B cell (primary cell): ENCODE measurements at regions not wholly inside any gene's neighbourhood (a gene's known extent, or its start where the extent isn't known, plus 50 kb on each side); places are given as distances from the start of the nearest gene placed in this dataset.
"Not testable (repeated sequence)": the region's sequence is repeated elsewhere in the genome, so short reads cannot be mapped to it uniquely, and the experiment has no call there.

Experiments used
- ATAC-seq: fragments of 200-7000 bp; cut with Tn5 transposase; one replicate; pipeline ENCODE4 v1.10.0; 2021; ENCODE audit warnings: low read depth, mild to moderate bottlenecking, moderate number of reproducible peaks, moderate library complexity
- CTCF ChIA-PET: fragments of 350-600 bp; sonication (Branson Sonifier 250); formaldehyde crosslinking; loops from one replicate; lab custom pipeline; 2021; ENCODE audit warnings: antibody characterized with exemption, inconsistent platforms; lab: Charles Lee
- POLR2A ChIA-PET: fragments of 350-600 bp; sonication (Branson Sonifier 250); formaldehyde crosslinking; loops from one replicate; lab custom pipeline; 2021; ENCODE audit warnings: antibody characterized with exemption; lab: Charles Lee
- DNase-seq: peaks from one replicate; pipeline ENCODE4 v3.0.0; 2013
- H2AFZ ChIP-seq: 2 replicates; pipeline ENCODE4 v1.6.1; 2012; ENCODE audit warnings: mild to moderate bottlenecking, low read depth, low read length; ENCODE audit not compliant: insufficient read depth, poor library complexity, severe bottlenecking
- H3K27ac ChIP-seq, 2 donors: 1 replicate in 1 of 2; 2 replicates in 1 of 2; pipeline ENCODE4 v1.5.1; 2012 to 2013; ENCODE audit warnings: low read length in 2 of 2, mild to moderate bottlenecking in 2 of 2, moderate library complexity in 1 of 2
- H3K27me3 ChIP-seq, 4 experiments: fragments of 200-600 bp in 1 of 4; sonication (generic) in 1 of 4; replicated peaks in 1 of 4; 1 replicate in 2 of 4; 2 replicates in 2 of 4; pipeline versions ENCODE4 v1.6.1 to v1.7.0; 2013 to 2016; ENCODE audit warnings: low read length in 3 of 4, mild to moderate bottlenecking in 2 of 4, mixed read lengths in 1 of 4, moderate library complexity in 1 of 4; ENCODE audit not compliant: insufficient read depth in 4 of 4, control insufficient read depth in 3 of 4; ENCODE audit errors: control extremely low read depth in 1 of 4
- H3K36me3 ChIP-seq, 2 experiments: replicated peaks in 1 of 2; 1 replicate in 1 of 2; 2 replicates in 1 of 2; pipeline versions ENCODE4 v1.6.1 to v1.7.1; 2013; ENCODE audit warnings: low read length in 1 of 2; ENCODE audit not compliant: insufficient read depth in 2 of 2, control insufficient read depth in 1 of 2; ENCODE audit errors: control extremely low read depth in 1 of 2, extremely low read depth in 1 of 2
- H3K4me1 ChIP-seq, 2 donors: fragments of 200-600 bp in 1 of 2; sonication (generic) in 1 of 2; 1 replicate in 1 of 2; 2 replicates in 1 of 2; pipeline versions ENCODE4 v1.5.1 to v1.6.1; 2013 to 2017; ENCODE audit warnings: low read length in 2 of 2; ENCODE audit not compliant: control insufficient read depth in 2 of 2, insufficient read depth in 2 of 2
- H3K4me2 ChIP-seq: replicated peaks from 2 replicates; pipeline ENCODE3; 2012; ENCODE audit warnings: mild to moderate bottlenecking, low read depth, low read length; ENCODE audit not compliant: poor library complexity, severe bottlenecking
- H3K4me3 ChIP-seq, 5 experiments: fragments of 200-600 bp in 1 of 5; sonication (generic) in 1 of 5; 1 replicate in 3 of 5; 2 replicates in 2 of 5; pipeline versions ENCODE4 v1.5.1 to v1.7.0; 2011 to 2016; ENCODE audit warnings: low read length in 4 of 5, mild to moderate bottlenecking in 4 of 5, low read depth in 2 of 5, control low read depth in 1 of 5, moderate library complexity in 1 of 5; ENCODE audit not compliant: insufficient read depth in 1 of 5; ENCODE audit errors: control extremely low read depth in 1 of 5, extremely low read depth in 1 of 5
- H3K79me2 ChIP-seq: fragments of 200-600 bp; sonication (generic); one replicate; pipeline ENCODE4 v1.6.0; 2016; ENCODE audit warnings: low read length; ENCODE audit not compliant: control insufficient read depth, insufficient read depth
- H3K9ac ChIP-seq: fragments of 200-600 bp; sonication (generic); 2 replicates; pipeline ENCODE4 v1.6.1; 2017; ENCODE audit warnings: mild to moderate bottlenecking, low read length, moderate library complexity
- H3K9me3 ChIP-seq, 3 donors: one replicate each; pipeline versions ENCODE4 v1.6.1 to v1.7.1; 2013; ENCODE audit warnings: low read length in 2 of 3; ENCODE audit not compliant: control insufficient read depth in 2 of 3, insufficient read depth in 1 of 3; ENCODE audit errors: control extremely low read depth in 1 of 3
- H4K20me1 ChIP-seq: 2 replicates; pipeline ENCODE4 v1.6.0; 2012; ENCODE audit warnings: mild to moderate bottlenecking, low read length; ENCODE audit not compliant: insufficient read depth, control insufficient read depth, poor library complexity, severe bottlenecking
- H3K27ac Mint-ChIP-seq: one replicate; pipeline ENCODE4 v1.8.0; 2021; ENCODE audit warnings: mixed read lengths
- H3K27me3 Mint-ChIP-seq: one replicate; pipeline ENCODE4 v1.8.0; 2021; ENCODE audit warnings: mixed read lengths
- H3K4me1 Mint-ChIP-seq: one replicate; pipeline ENCODE4 v1.8.0; 2021; ENCODE audit warnings: mixed read lengths
- H3K4me3 Mint-ChIP-seq: one replicate; pipeline ENCODE4 v1.8.0; 2021; ENCODE audit warnings: mixed read lengths
- H3K9me3 Mint-ChIP-seq: one replicate; pipeline ENCODE4 v1.8.0; 2022; ENCODE audit warnings: mixed read lengths; ENCODE audit not compliant: insufficient read depth
- EZH2 ChIP-seq: IDR thresholded peaks from 2 replicates; pipeline ENCODE4 v1.6.1; 2012; ENCODE audit warnings: borderline replicate concordance, low read depth, mild to moderate bottlenecking, moderate library complexity, low read length; ENCODE audit not compliant: insufficient read depth, poor library complexity, severe bottlenecking
- WGBS: methylation state at CpG from one replicate; pipeline ENCODE4 v1.1.5; 2013; ENCODE audit warnings: missing lambda C conversion rate; ENCODE audit not compliant: insufficient coverage; 5-methylcytosine and 5-hydroxymethylcytosine counted together
- intact Hi-C: fragments of 100-400 bp; cut with micrococcal nuclease; formaldehyde crosslinking; loops from one replicate; pipeline ENCODE4 v1.10.0; 2022
- TF ChIP-seq, protein P1 (sequence below): fragments of 200-600 bp; IDR thresholded peaks from one replicate; pipeline ENCODE4 v1.8.0; 2022; ENCODE audit warnings: antibody characterized with exemption, mild to moderate bottlenecking

DNA sequence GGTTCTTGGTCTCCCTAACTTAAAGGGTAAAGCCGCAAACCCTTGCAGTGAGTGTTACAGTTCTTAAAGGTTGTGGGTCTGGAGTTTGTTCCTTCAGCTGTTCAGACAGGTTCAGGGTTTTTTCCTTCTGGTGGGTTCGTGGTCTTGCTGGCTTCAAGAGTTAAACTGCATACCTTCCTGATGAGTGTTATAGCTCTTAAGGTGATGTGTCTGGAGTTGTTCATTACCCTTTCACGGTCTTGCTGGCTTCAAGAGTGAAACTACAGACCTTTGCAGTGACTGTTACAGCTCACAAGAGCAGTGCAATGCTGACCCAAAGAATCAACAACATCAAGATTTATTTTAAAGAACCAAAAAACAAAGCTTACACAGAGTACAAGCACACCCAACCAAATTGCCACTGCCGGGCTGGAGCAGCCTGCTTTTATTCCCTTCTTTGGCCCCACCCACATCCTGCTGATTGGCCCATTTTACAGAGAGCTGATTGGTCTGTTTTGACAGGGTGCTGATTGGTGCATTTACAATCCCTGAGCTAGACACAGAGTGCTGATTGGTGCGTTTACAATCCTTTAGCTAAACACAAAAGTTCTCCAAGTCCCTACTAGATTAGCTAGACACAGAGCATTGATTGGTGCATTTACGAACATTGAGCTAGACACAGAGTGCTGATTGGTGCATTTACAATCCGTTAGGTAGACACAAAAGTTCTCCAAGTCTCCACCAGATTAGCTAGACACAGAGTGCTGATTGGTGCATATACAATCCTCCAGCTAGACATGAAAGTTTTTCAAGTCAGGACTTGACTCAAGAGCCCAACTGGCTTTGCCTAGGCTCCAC is 121.2 kb upstream of the TMEM170B start:
- H3K27me3 Mint-ChIP-seq, ATAC-seq, DNase-seq, POLR2A ChIA-PET, H3K9me3 Mint-ChIP-seq, H3K79me2 ChIP-seq, H3K27ac ChIP-seq, H3K4me2 ChIP-seq, H3K27ac Mint-ChIP-seq, H3K9ac ChIP-seq, intact Hi-C loops, H4K20me1 ChIP-seq, H3K4me3 ChIP-seq, H3K4me3 Mint-ChIP-seq, H3K36me3 ChIP-seq, H3K27me3 ChIP-seq, H2AFZ ChIP-seq: not testable (repeated sequence)
- peaks cover 0 to 16% (median 2%) of the 10 kb centered on the region in 3 donors for H3K9me3 ChIP-seq
- H3K4me1 ChIP-seq, result peaks cover 14 to 25% of the 10 kb centered on the region in 2 donors
- peaks cover 26% of the 10 kb centered on the region for H3K4me1 Mint-ChIP-seq
- WGBS, result 93% methylated on average over 5 of the region's 7 CpGs
- CTCF ChIA-PET, result interaction anchor here (1.0 to 1.6 kb wide), 2 partner anchors 80 to 244 kb away, joined by 3 to 9 read pairs; no protein-coding TSS in a partner anchor

DNA sequence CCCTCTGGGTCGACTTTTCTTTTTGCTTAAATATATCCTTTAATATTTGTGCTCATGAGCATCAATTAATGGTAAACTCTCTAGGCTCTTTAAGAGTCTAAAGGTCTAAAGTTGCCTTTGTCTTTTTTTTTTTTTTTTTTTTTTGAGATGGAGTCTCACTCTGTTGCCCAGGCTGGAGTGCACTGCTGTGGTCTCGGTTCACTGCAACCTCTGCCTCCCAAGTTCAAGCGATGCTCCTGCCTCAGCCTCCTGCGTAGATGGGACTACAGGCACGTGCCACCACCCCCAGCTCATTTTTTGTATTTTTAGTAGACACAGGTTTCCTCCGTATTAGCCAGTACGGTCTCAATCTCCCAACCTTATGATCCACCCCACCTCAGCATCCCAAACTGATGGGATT is 122.0 kb upstream of the TMEM170B start:
- no peak for TF ChIP-seq EZH2
- TF ChIP-seq, protein P1, sequence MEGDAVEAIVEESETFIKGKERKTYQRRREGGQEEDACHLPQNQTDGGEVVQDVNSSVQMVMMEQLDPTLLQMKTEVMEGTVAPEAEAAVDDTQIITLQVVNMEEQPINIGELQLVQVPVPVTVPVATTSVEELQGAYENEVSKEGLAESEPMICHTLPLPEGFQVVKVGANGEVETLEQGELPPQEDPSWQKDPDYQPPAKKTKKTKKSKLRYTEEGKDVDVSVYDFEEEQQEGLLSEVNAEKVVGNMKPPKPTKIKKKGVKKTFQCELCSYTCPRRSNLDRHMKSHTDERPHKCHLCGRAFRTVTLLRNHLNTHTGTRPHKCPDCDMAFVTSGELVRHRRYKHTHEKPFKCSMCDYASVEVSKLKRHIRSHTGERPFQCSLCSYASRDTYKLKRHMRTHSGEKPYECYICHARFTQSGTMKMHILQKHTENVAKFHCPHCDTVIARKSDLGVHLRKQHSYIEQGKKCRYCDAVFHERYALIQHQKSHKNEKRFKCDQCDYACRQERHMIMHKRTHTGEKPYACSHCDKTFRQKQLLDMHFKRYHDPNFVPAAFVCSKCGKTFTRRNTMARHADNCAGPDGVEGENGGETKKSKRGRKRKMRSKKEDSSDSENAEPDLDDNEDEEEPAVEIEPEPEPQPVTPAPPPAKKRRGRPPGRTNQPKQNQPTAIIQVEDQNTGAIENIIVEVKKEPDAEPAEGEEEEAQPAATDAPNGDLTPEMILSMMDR, result no peak
- no peak overlapping the region for H3K27ac ChIP-seq
- H3K4me2 ChIP-seq, result no peak overlapping the region
- H3K79me2 ChIP-seq, result peaks cover 7% of the 10 kb centered on the region
- H3K9me3 ChIP-seq, result peaks cover 0 to 16% (median 2%) of the 10 kb centered on the region in 3 donors
- 93% methylated on average over 4 of the region's 7 CpGs for WGBS
- CTCF ChIA-PET, result interaction anchor here (1.6 to 3.4 kb wide), 2 partner anchors 80 to 243 kb away, joined by 9 to 15 read pairs; no protein-coding TSS in a partner anchor
- no peak for ATAC-seq
- H2AFZ ChIP-seq, result no peak overlapping the region
- intact Hi-C loops, result no loop called here
- peaks cover 19 to 30% of the 10 kb centered on the region in 2 donors for H3K4me1 ChIP-seq
- H3K9ac ChIP-seq, result no peak overlapping the region
- H3K36me3 ChIP-seq, result no peaks in the 10 kb centered on the region
- DNase-seq, result no peak
- peaks cover 32% of the 10 kb centered on the region for H3K4me1 Mint-ChIP-seq
- no peaks in the 10 kb centered on the region for H3K9me3 Mint-ChIP-seq
- H3K4me3 ChIP-seq, result no peak overlapping the region
- no peak overlapping the region for H3K4me3 Mint-ChIP-seq
- H4K20me1 ChIP-seq, result no peaks in the 10 kb centered on the region
- no peak overlapping the region for H3K27ac Mint-ChIP-seq
- POLR2A ChIA-PET, result no interaction called here
- no peaks in the 10 kb centered on the region for H3K27me3 ChIP-seq
- H3K27me3 Mint-ChIP-seq, result no peaks in the 10 kb centered on the region
